HL-60 (cell line): ENCODE measurements at regions not wholly inside any gene's neighbourhood (a gene's known extent, or its start where the extent isn't known, plus 50 kb on each side); places are given as distances from the start of the nearest gene placed in this dataset.

Source experiments
- POLR2AphosphoS5 ChIP-seq: IDR thresholded peaks from 2 replicates; pipeline ENCODE4 v1.6.1; 2012; ENCODE audit warnings: low read depth
- TF ChIP-seq, protein P1 (sequence below): IDR thresholded peaks from one replicate; pipeline ENCODE4 v1.5.1; 2011; ENCODE audit warnings: low read length, control low read depth, inconsistent platforms; ENCODE audit not compliant: insufficient read depth

DNA sequence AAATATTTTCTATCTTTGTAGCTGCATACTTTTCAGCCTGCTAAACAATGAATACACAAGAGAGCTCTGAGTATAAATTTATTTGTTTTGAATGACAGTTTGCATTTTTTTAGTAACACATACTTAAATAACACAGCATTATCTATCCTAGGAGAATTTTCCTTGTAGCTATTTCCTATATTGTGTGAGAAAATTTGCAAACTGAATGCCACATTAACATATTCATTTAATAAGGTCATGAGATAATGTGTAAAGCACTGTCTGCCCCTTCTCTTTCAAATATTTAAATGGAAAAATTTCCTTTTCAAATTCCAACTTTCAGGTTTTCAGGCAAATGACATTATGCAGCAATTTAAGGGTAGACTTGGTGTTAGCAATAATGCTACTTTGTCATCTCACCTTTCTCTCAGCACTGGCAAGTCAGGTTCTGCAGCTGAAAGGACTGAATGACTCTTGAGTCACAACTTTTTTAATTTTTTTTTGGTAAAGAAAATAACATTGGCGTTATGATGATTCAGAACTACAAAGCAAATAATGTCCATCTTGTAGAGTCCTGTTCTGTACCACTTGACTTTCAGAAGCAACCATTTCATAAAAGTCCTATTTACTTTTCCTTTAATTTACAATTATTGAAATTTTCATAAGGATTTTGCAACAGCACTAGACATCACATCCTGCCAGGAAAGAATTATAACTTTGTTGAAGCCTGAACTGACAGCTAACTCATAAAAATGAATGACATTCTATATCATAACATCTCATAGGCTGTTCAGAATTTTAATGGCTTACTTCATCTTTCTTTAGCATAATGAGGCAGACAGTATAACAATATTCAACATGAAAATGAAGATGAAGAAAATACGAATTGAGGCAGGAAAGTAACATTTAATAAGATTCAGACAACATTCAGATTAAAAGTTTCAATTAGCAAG is 681.6 kb upstream of the SEMA6D start:
- TF ChIP-seq, protein P1, sequence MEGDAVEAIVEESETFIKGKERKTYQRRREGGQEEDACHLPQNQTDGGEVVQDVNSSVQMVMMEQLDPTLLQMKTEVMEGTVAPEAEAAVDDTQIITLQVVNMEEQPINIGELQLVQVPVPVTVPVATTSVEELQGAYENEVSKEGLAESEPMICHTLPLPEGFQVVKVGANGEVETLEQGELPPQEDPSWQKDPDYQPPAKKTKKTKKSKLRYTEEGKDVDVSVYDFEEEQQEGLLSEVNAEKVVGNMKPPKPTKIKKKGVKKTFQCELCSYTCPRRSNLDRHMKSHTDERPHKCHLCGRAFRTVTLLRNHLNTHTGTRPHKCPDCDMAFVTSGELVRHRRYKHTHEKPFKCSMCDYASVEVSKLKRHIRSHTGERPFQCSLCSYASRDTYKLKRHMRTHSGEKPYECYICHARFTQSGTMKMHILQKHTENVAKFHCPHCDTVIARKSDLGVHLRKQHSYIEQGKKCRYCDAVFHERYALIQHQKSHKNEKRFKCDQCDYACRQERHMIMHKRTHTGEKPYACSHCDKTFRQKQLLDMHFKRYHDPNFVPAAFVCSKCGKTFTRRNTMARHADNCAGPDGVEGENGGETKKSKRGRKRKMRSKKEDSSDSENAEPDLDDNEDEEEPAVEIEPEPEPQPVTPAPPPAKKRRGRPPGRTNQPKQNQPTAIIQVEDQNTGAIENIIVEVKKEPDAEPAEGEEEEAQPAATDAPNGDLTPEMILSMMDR, result no peak
- no peak for TF ChIP-seq POLR2AphosphoS5
